CD4-positive, alpha-beta T cell (primary cell): ENCODE measurements at regions not wholly inside any gene's neighbourhood (a gene's known extent, or its start where the extent isn't known, plus 50 kb on each side); places are given as distances from the start of the nearest gene placed in this dataset.

Experiments
- ATAC-seq: fragments of 200-7000 bp; cut with Tn5 transposase; one replicate; pipeline ENCODE4 v1.10.0; 2022; ENCODE audit warnings: mild to moderate bottlenecking; ENCODE audit not compliant: poor library complexity
- CTCF ChIA-PET: fragments of 350-600 bp; sonication (Branson Sonifier 250); formaldehyde crosslinking; loops from one replicate; lab custom pipeline; 2021; ENCODE audit warnings: antibody characterized with exemption, inconsistent platforms; lab: Charles Lee
- POLR2A ChIA-PET: fragments of 350-600 bp; sonication (Branson Sonifier 250); formaldehyde crosslinking; loops from one replicate; lab custom pipeline; 2021; ENCODE audit warnings: antibody characterized with exemption, inconsistent platforms; lab: Charles Lee
- DNase-seq, 14 experiments: peaks; one replicate each; pipeline ENCODE4 v3.0.0-alpha.2; 2013 to 2020; ENCODE audit warnings: mixed read lengths in 2 of 14
- H3K27ac ChIP-seq, 2 donors: one replicate each; pipeline versions ENCODE4 v1.5.1 to v1.7.0; 2013; ENCODE audit warnings: low read length in 2 of 2, low read depth in 1 of 2, mild to moderate bottlenecking in 1 of 2
- H3K27me3 ChIP-seq, 2 experiments: 1 replicate in 1 of 2; 2 replicates in 1 of 2; pipeline versions ENCODE4 v1.6.1 to v1.7.0; 2013; ENCODE audit warnings: low read length in 2 of 2, control low read depth in 1 of 2, mild to moderate bottlenecking in 1 of 2, moderate library complexity in 1 of 2; ENCODE audit not compliant: insufficient read depth in 2 of 2, control insufficient read depth in 1 of 2
- H3K36me3 ChIP-seq: one replicate; pipeline ENCODE4 v1.6.1; 2013; ENCODE audit warnings: low read length, control low read depth; ENCODE audit not compliant: insufficient read depth
- H3K4me1 ChIP-seq: one replicate; pipeline ENCODE4 v1.6.1; 2013; ENCODE audit warnings: low read length, control low read depth; ENCODE audit not compliant: insufficient read depth
- H3K4me3 ChIP-seq: one replicate; pipeline ENCODE4 v1.5.1; 2013; ENCODE audit warnings: mild to moderate bottlenecking, low read length, moderate library complexity
- H3K9me3 ChIP-seq, 2 experiments: 1 replicate in 1 of 2; 2 replicates in 1 of 2; pipeline versions ENCODE4 v1.6.1 to v1.7.0; 2013; ENCODE audit warnings: low read length in 2 of 2, mild to moderate bottlenecking in 2 of 2, control low read depth in 1 of 2, moderate library complexity in 1 of 2; ENCODE audit not compliant: control insufficient read depth in 1 of 2, insufficient read depth in 1 of 2
- H3K27ac Mint-ChIP-seq: one replicate; pipeline ENCODE4 v1.8.0; 2020; ENCODE audit warnings: mixed read lengths
- H3K27me3 Mint-ChIP-seq: one replicate; pipeline ENCODE4 v1.8.0; 2021; ENCODE audit warnings: mixed read lengths
- H3K36me3 Mint-ChIP-seq: one replicate; pipeline ENCODE4 v1.8.0; 2021; ENCODE audit warnings: low read depth, mixed read lengths
- H3K4me1 Mint-ChIP-seq: one replicate; pipeline ENCODE4 v1.8.0; 2021; ENCODE audit warnings: low read depth, mixed read lengths
- H3K4me3 Mint-ChIP-seq: one replicate; pipeline ENCODE4 v1.8.0; 2020; ENCODE audit warnings: mild to moderate bottlenecking, mixed read lengths
- H3K9me3 Mint-ChIP-seq: one replicate; pipeline ENCODE4 v1.8.0; 2020; ENCODE audit warnings: mixed read lengths
- intact Hi-C, 2 experiments: fragments of 100-400 bp; cut with DNase I in 1 of 2; cut with micrococcal nuclease in 1 of 2; formaldehyde crosslinking; loops; one replicate each; pipeline versions ENCODE4 v1.15.1 to v1.9.0; 2023 to 2025; cut with DNase I, micrococcal nuclease
- TF ChIP-seq, protein P1 (sequence below): fragments of 200-600 bp; IDR thresholded peaks from one replicate; pipeline ENCODE4 v1.8.0; 2022; ENCODE audit warnings: antibody characterized with exemption, mild to moderate bottlenecking

DNA sequence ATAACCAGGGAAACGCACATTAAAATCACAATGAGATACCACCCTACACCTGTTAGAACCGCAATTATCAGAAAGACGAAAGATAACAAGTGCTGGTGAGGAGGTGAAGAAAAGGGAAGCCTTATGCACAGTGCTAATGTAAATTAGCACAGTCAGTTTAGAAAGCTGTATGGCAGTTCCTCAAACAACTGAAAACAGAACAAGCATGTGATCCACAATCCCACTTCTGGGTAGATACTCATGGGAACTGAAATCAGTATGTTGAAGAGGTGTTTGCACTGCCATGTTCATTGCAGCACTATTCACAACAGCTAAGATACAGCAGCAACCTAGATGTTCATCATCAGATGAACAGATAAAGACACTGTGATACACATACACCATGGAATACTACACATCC, 75.0 kb upstream of the CCND1 start:
- no peak overlapping the region for H3K27ac Mint-ChIP-seq
- no peak overlapping the region for H3K4me3 Mint-ChIP-seq
- POLR2A ChIA-PET = no interaction called here
- no peak for DNase-seq
- TF ChIP-seq, protein P1, sequence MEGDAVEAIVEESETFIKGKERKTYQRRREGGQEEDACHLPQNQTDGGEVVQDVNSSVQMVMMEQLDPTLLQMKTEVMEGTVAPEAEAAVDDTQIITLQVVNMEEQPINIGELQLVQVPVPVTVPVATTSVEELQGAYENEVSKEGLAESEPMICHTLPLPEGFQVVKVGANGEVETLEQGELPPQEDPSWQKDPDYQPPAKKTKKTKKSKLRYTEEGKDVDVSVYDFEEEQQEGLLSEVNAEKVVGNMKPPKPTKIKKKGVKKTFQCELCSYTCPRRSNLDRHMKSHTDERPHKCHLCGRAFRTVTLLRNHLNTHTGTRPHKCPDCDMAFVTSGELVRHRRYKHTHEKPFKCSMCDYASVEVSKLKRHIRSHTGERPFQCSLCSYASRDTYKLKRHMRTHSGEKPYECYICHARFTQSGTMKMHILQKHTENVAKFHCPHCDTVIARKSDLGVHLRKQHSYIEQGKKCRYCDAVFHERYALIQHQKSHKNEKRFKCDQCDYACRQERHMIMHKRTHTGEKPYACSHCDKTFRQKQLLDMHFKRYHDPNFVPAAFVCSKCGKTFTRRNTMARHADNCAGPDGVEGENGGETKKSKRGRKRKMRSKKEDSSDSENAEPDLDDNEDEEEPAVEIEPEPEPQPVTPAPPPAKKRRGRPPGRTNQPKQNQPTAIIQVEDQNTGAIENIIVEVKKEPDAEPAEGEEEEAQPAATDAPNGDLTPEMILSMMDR = no peak
- Histone ChIP-seq H3K4me3 (no peak overlapping the region), H3K4me1 (no peaks in the 10 kb centered on the region), H3K36me3 (no peaks in the 10 kb centered on the region), H3K27ac (no peak overlapping the region), H3K9me3 (peaks cover 0 to 7% of the 10 kb centered on the region in 2 experiments), H3K27me3 (peaks cover 0 to 3% of the 10 kb centered on the region in 2 experiments)
- intact Hi-C loops = no loop called here
- peaks cover 15% of the 10 kb centered on the region for H3K27me3 Mint-ChIP-seq
- ATAC-seq = no peak
- H3K36me3 Mint-ChIP-seq = no peaks in the 10 kb centered on the region
- H3K4me1 Mint-ChIP-seq = no peaks in the 10 kb centered on the region
- H3K9me3 Mint-ChIP-seq = no peaks in the 10 kb centered on the region
- CTCF ChIA-PET = no interaction called here

- Histone ChIP-seq H3K4me3 (no peak overlapping the region), H3K27ac (no peak overlapping the region), H3K27me3 (peaks cover 0 to 3% of the 10 kb centered on the region in 2 experiments), H3K36me3 (no peaks in the 10 kb centered on the region), H3K9me3 (peaks cover 0 to 5% of the 10 kb centered on the region in 2 experiments), H3K4me1 (no peaks in the 10 kb centered on the region)
- Mint-ChIP-seq H3K9me3 (no peaks in the 10 kb centered on the region), H3K4me3 (no peak overlapping the region), H3K27ac (no peak overlapping the region), H3K36me3 (no peaks in the 10 kb centered on the region), H3K27me3 (peaks cover 28% of the 10 kb centered on the region), H3K4me1 (no peaks in the 10 kb centered on the region)
- TF ChIP-seq, protein P1 = no peak
- DNase-seq (no peak), ATAC-seq (no peak)
- ChIA-PET CTCF (no interaction called here), POLR2A (no interaction called here)
- intact Hi-C loops = no loop called here
Measured at GRCh38 chr11:69567951-69568808, 72.8 kb upstream of the CCND1 start.

GRCh38 chr11:69568809-69569097, 72.2 kb upstream of the CCND1 start:
- DNase-seq = no peak
- Mint-ChIP-seq H3K4me3 (no peak overlapping the region), H3K27ac (no peak overlapping the region), H3K9me3 (no peaks in the 10 kb centered on the region), H3K36me3 (no peaks in the 10 kb centered on the region), H3K27me3 (peaks cover 34% of the 10 kb centered on the region), H3K4me1 (no peaks in the 10 kb centered on the region)
- ATAC-seq = no peak
- TF ChIP-seq, protein P1 = no peak
- Histone ChIP-seq H3K4me3 (no peak overlapping the region), H3K27me3 (peaks cover 0 to 3% of the 10 kb centered on the region in 2 experiments), H3K36me3 (no peaks in the 10 kb centered on the region), H3K9me3 (peaks cover 0 to 5% of the 10 kb centered on the region in 2 experiments), H3K27ac (no peak overlapping the region), H3K4me1 (no peaks in the 10 kb centered on the region)
- ChIA-PET CTCF (no interaction called here), POLR2A (no interaction called here)
- intact Hi-C loops = no loop called here
